ENCODE measurements at regions not wholly inside any gene's neighbourhood (a gene's known extent, or its start where the extent isn't known, plus 50 kb on each side); places are given as distances from the start of the nearest gene placed in this dataset.
"Not testable (repeated sequence)": the region's sequence is repeated elsewhere in the genome, so short reads cannot be mapped to it uniquely, and the experiment has no call there.

DNA sequence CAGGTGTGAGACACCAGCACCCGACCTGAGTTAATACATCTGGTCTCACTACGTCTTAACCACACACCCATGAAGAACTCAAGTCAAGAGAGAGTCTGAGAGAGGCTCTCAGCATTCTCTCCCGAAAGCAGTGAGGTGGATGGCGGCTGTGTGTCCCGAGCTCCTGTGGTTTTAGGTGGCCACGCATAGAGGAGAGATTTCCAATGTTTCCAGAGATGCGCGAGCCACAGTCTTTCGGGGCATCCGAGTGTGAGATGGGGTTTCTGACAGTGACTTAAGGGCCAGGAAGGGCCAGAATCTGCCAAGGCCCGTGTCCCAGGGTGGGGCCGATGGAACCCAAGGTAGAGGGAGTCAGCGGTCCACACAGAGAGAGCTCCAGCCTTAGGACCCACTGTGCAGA, 97.5 kb upstream of the ANKRD30BL start:
- TF ChIP-seq EZH2 (IDR thresholded peaks at IDR 0.05; ENCODE audit: insufficient read depth, poor library complexity, severe bottlenecking); EZH2phosphoT487 (IDR thresholded peaks at IDR 0.05; ENCODE audit: insufficient read depth, low read depth): not testable (repeated sequence)

Measured in GM23248 (cell line).